PC-3 (cell line): ENCODE measurements at regions not wholly inside any gene's neighbourhood (a gene's known extent, or its start where the extent isn't known, plus 50 kb on each side); places are given as distances from the start of the nearest gene placed in this dataset.

Experiments
- ATAC-seq: fragments of 200-7000 bp; cut with Tn5 transposase; 2 replicates; pipeline ENCODE4 v1.9.1; 2020; ENCODE audit warnings: mild to moderate bottlenecking, moderate library complexity
- BruUV-seq: library from RNA; stranded (reverse); fragments of 400-500 nt; replicated peaks from 2 replicates; lab custom pipeline; 2021; lab: Mats Ljungman, UMichigan
- CTCF ChIA-PET: fragments of 300-600 bp; sonication (Branson Sonifier 250); formaldehyde crosslinking; loops from one replicate; lab custom pipeline; 2022; ENCODE audit warnings: antibody characterized with exemption; lab: Charles Lee
- POLR2A ChIA-PET: fragments of 300-600 bp; sonication (Branson Sonifier 250); formaldehyde crosslinking; loops from one replicate; lab custom pipeline; 2022; ENCODE audit warnings: antibody characterized with exemption; ENCODE audit not compliant: unreplicated experiment; lab: Charles Lee
- DNase-seq: peaks from one replicate; pipeline ENCODE4 v3.0.0-alpha.2; 2015
- H2AFZ ChIP-seq: fragments of 300-600 bp; sonication (generic); 2 replicates; pipeline ENCODE4 v1.6.0; 2016; ENCODE audit warnings: antibody characterized with exemption, low read length
- H3F3A ChIP-seq: fragments of 300-600 bp; sonication (generic); one replicate; pipeline ENCODE4 v1.6.0; 2017; ENCODE audit warnings: antibody characterized with exemption, low read length, control low read depth, mild to moderate bottlenecking; ENCODE audit not compliant: unreplicated experiment
- H3K27ac ChIP-seq: fragments of 300-600 bp; sonication (generic); 2 replicates; pipeline ENCODE4 v1.5.1; 2016; ENCODE audit warnings: mild to moderate bottlenecking, low read length
- H3K27me3 ChIP-seq: fragments of 300-600 bp; sonication (generic); 2 replicates; pipeline ENCODE4 v1.6.1; 2016; ENCODE audit warnings: low read length, mixed read lengths
- H3K36me3 ChIP-seq: fragments of 300-600 bp; sonication (generic); 2 replicates; pipeline ENCODE4 v1.6.1; 2016; ENCODE audit warnings: low read depth, mixed run types, low read length, mixed read lengths
- H3K4me1 ChIP-seq: fragments of 300-600 bp; sonication (generic); 2 replicates; pipeline ENCODE4 v1.5.1; 2016; ENCODE audit warnings: low read length; ENCODE audit not compliant: insufficient read depth
- H3K4me2 ChIP-seq: fragments of 300-600 bp; sonication (generic); 2 replicates; pipeline ENCODE4 v1.6.0; 2016; ENCODE audit warnings: low read length
- H3K4me3 ChIP-seq: fragments of 300-600 bp; sonication (generic); 2 replicates; pipeline ENCODE4 v1.5.1; 2016; ENCODE audit warnings: mild to moderate bottlenecking, low read length, mixed read lengths
- H3K79me2 ChIP-seq: fragments of 300-600 bp; sonication (generic); 2 replicates; pipeline ENCODE4 v1.6.1; 2017; ENCODE audit warnings: low read length, mixed read lengths
- H3K9ac ChIP-seq: fragments of 300-600 bp; sonication (generic); 2 replicates; pipeline ENCODE4 v1.6.0; 2016; ENCODE audit warnings: mild to moderate bottlenecking, low read length
- H3K9me2 ChIP-seq: fragments of 300-600 bp; sonication (generic); replicated peaks from 2 replicates; pipeline ENCODE4 v1.6.1; 2016; ENCODE audit warnings: mixed run types, low read length, mixed read lengths
- H3K9me3 ChIP-seq: fragments of 300-600 bp; sonication (generic); 2 replicates; pipeline ENCODE4 v1.6.1; 2016; ENCODE audit warnings: low read length, mixed read lengths
- H4K20me1 ChIP-seq: fragments of 300-600 bp; sonication (generic); 2 replicates; pipeline ENCODE4 v1.6.1; 2016; ENCODE audit warnings: low read length, mixed read lengths
- EZH2 ChIP-seq: fragments of 300-600 bp; sonication (generic); IDR thresholded peaks from one replicate; pipeline ENCODE4 v1.6.1; 2017; ENCODE audit warnings: antibody characterized with exemption, mild to moderate bottlenecking, low read length; ENCODE audit not compliant: unreplicated experiment
- EZH2phosphoT487 ChIP-seq: fragments of 300-600 bp; sonication (generic); IDR thresholded peaks from 2 replicates; pipeline ENCODE4 v1.6.1; 2018; ENCODE audit warnings: mild to moderate bottlenecking, antibody characterized with exemption, low read length, borderline replicate concordance
- intact Hi-C: fragments of 100-400 bp; cut with micrococcal nuclease; formaldehyde crosslinking; loops from 2 replicates; pipeline ENCODE4 v1.9.0; 2023
- TF ChIP-seq, protein P1 (sequence below): fragments of 300-600 bp; sonication (generic); conservative IDR thresholded peaks from 2 replicates; pipeline ENCODE4 v1.5.1; 2017; ENCODE audit warnings: antibody characterized with exemption, low read depth, mild to moderate bottlenecking, low read length

DNA sequence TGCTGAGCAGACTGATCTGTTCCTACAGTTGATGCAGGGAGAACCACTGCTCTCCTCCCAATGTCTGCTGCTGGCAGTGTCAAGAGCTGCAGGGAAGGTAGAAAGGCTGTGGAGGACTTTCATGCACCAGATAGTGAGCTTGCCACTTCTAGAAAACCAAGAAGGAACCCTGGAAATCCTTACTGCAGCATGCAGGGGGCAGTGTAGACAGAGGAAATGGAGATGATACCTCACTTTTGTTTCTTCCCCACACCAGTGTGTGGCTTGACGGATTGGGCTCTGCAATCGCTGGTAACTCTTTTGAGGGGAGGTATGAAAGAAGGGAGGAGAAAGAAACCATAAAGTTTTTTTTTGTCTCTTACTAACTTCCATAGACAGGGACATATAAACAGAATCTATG lies 480.7 kb downstream of the DMAC1 start:
- CTCF ChIA-PET = no interaction called here
- H3K27ac ChIP-seq = no peak overlapping the region
- intact Hi-C loops = no loop called here
- no peaks in the 10 kb centered on the region for H3F3A ChIP-seq
- no peaks in the 10 kb centered on the region for H3K4me1 ChIP-seq
- no peak for ATAC-seq
- no peaks in the 10 kb centered on the region for H3K9me3 ChIP-seq
- H3K79me2 ChIP-seq = no peaks in the 10 kb centered on the region
- no peak overlapping the region for H3K4me3 ChIP-seq
- H4K20me1 ChIP-seq = no peaks in the 10 kb centered on the region
- H2AFZ ChIP-seq = no peak overlapping the region
- TF ChIP-seq, protein P1, sequence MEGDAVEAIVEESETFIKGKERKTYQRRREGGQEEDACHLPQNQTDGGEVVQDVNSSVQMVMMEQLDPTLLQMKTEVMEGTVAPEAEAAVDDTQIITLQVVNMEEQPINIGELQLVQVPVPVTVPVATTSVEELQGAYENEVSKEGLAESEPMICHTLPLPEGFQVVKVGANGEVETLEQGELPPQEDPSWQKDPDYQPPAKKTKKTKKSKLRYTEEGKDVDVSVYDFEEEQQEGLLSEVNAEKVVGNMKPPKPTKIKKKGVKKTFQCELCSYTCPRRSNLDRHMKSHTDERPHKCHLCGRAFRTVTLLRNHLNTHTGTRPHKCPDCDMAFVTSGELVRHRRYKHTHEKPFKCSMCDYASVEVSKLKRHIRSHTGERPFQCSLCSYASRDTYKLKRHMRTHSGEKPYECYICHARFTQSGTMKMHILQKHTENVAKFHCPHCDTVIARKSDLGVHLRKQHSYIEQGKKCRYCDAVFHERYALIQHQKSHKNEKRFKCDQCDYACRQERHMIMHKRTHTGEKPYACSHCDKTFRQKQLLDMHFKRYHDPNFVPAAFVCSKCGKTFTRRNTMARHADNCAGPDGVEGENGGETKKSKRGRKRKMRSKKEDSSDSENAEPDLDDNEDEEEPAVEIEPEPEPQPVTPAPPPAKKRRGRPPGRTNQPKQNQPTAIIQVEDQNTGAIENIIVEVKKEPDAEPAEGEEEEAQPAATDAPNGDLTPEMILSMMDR = no peak
- TF ChIP-seq EZH2 (no peak), EZH2phosphoT487 (no peak)
- POLR2A ChIA-PET = no interaction called here
- H3K9me2 ChIP-seq = no peaks in the 10 kb centered on the region
- no peak overlapping the region for H3K4me2 ChIP-seq
- DNase-seq = no peak
- H3K9ac ChIP-seq = no peak overlapping the region
- BruUV-seq = no TSS peak
- H3K27me3 ChIP-seq = no peaks in the 10 kb centered on the region
- no peaks in the 10 kb centered on the region for H3K36me3 ChIP-seq

DNA sequence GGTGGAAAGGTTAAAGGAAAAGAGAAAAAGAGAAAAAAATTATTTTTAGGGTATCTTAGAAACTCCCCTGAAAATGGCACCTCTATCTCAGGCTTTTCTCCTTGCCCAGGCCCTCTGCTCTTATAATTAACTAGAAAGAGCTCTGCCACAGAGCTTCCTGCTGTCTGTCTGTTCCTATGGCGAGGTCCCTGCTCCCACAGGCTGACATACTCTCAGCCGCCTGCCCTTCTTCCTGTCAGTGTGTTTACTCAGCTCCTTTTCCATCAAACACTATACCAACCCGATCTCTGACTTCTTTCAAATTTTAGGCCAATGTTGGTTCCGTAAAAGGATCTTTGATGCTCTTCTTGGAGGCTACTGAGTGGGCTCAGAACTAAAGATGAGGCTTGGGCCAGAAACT lies 482.6 kb downstream of the DMAC1 start:
- Histone ChIP-seq H3K4me2 (no peak overlapping the region), H3K9me3 (no peaks in the 10 kb centered on the region), H3K9ac (no peak overlapping the region), H3K79me2 (no peaks in the 10 kb centered on the region), H2AFZ (no peak overlapping the region), H3K27me3 (no peaks in the 10 kb centered on the region), H3K9me2 (no peaks in the 10 kb centered on the region), H3K27ac (no peak overlapping the region), H4K20me1 (no peaks in the 10 kb centered on the region), H3K4me1 (no peaks in the 10 kb centered on the region), H3K36me3 (no peaks in the 10 kb centered on the region), H3F3A (no peaks in the 10 kb centered on the region), H3K4me3 (no peak overlapping the region)
- CTCF ChIA-PET = no interaction called here
- intact Hi-C loops = no loop called here
- no TSS peak for BruUV-seq
- TF ChIP-seq, protein P1 = no peak
- TF ChIP-seq EZH2phosphoT487 (no peak), EZH2 (no peak)
- POLR2A ChIA-PET = no interaction called here
- DNase-seq = no peak
- ATAC-seq = no peak

- H3K9ac ChIP-seq = no peak overlapping the region
- TF ChIP-seq EZH2phosphoT487 (no peak), EZH2 (no peak)
- TF ChIP-seq, protein P1 = no peak
- CTCF ChIA-PET = no interaction called here
- no peaks in the 10 kb centered on the region for H3K4me1 ChIP-seq
- ATAC-seq (no peak), DNase-seq (no peak)
- H3K27me3 ChIP-seq = no peaks in the 10 kb centered on the region
- H3K4me2 ChIP-seq = no peak overlapping the region
- no TSS peak for BruUV-seq
- H3K9me3 ChIP-seq = no peaks in the 10 kb centered on the region
- no peak overlapping the region for H3K27ac ChIP-seq
- H3K79me2 ChIP-seq = no peaks in the 10 kb centered on the region
- intact Hi-C loops = no loop called here
- POLR2A ChIA-PET = interaction anchor here (0.6 kb wide), 1 partner anchor 114 kb away, joined by 4 read pairs; no protein-coding TSS in a partner anchor
- no peak overlapping the region for H3K4me3 ChIP-seq
- no peaks in the 10 kb centered on the region for H3F3A ChIP-seq
- no peaks in the 10 kb centered on the region for H4K20me1 ChIP-seq
- no peak overlapping the region for H2AFZ ChIP-seq
- H3K36me3 ChIP-seq = no peaks in the 10 kb centered on the region
- H3K9me2 ChIP-seq = no peaks in the 10 kb centered on the region
These were observed 483.3 kb downstream of the DMAC1 start for GRCh38 chr9:7316166-7316795.
